WTC11 (cell line): ENCODE measurements at regions not wholly inside any gene's neighbourhood (a gene's known extent, or its start where the extent isn't known, plus 50 kb on each side); places are given as distances from the start of the nearest gene placed in this dataset.

Experiments
- ATAC-seq: fragments of 200-7000 bp; cut with Tn5 transposase; 2 replicates; pipeline ENCODE4 v1.10.0; 2021; ENCODE audit warnings: mild to moderate bottlenecking, moderate library complexity
- CTCF ChIA-PET: fragments of 300-600 bp; sonication (Branson Sonifier 250); formaldehyde crosslinking; loops from one replicate; lab custom pipeline; 2021; ENCODE audit warnings: antibody characterized with exemption; lab: Charles Lee
- POLR2A ChIA-PET: fragments of 350-600 bp; sonication (Branson Sonifier 250); formaldehyde crosslinking; loops from one replicate; lab custom pipeline; 2021; ENCODE audit warnings: antibody characterized with exemption; lab: Charles Lee
- DNase-seq: peaks from one replicate; pipeline ENCODE4 v3.0.0; 2021; ENCODE audit warnings: low spot score
- H3K27ac Mint-ChIP-seq: 2 replicates; pipeline ENCODE4 v1.8.0; 2021; ENCODE audit warnings: mixed read lengths
- H3K27me3 Mint-ChIP-seq: 2 replicates; pipeline ENCODE4 v1.8.0; 2021; ENCODE audit warnings: low read depth, mild to moderate bottlenecking, moderate library complexity, mixed read lengths
- H3K36me3 Mint-ChIP-seq: 2 replicates; pipeline ENCODE4 v1.8.0; 2021; ENCODE audit warnings: mixed read lengths
- H3K4me1 Mint-ChIP-seq: 2 replicates; pipeline ENCODE4 v1.8.0; 2022; ENCODE audit warnings: mixed read lengths
- H3K4me3 Mint-ChIP-seq: 2 replicates; pipeline ENCODE4 v1.8.0; 2021; ENCODE audit warnings: mild to moderate bottlenecking, moderate library complexity, mixed read lengths
- H3K9me3 Mint-ChIP-seq: 2 replicates; pipeline ENCODE4 v1.8.0; 2021; ENCODE audit warnings: mixed read lengths
- ARID4B ChIP-seq: sonication (generic); formaldehyde crosslinking; IDR thresholded peaks from 2 replicates; pipeline ENCODE4 v1.8.0; 2023; ENCODE audit warnings: missing genetic modification reagents, mild to moderate bottlenecking, borderline replicate concordance
- ATF1 ChIP-seq: sonication (generic); formaldehyde crosslinking; IDR thresholded peaks from 2 replicates; pipeline ENCODE4 v1.8.1; 2023; ENCODE audit warnings: mild to moderate bottlenecking, moderate library complexity, missing genetic modification reagents
- CBFB ChIP-seq: sonication (generic); formaldehyde crosslinking; IDR thresholded peaks from 2 replicates; pipeline ENCODE4 v1.8.1; 2022; ENCODE audit warnings: mild to moderate bottlenecking, low read depth, missing genetic modification reagents
- E2F5 ChIP-seq: sonication (generic); formaldehyde crosslinking; IDR thresholded peaks from 2 replicates; pipeline ENCODE4 v1.8.1; 2022; ENCODE audit warnings: mild to moderate bottlenecking, moderate library complexity, missing genetic modification reagents
- ELF4 ChIP-seq: sonication (generic); formaldehyde crosslinking; IDR thresholded peaks from 2 replicates; pipeline ENCODE4 v1.8.1; 2022; ENCODE audit warnings: low read depth, mild to moderate bottlenecking, moderate library complexity, missing genetic modification reagents
- ETV6 ChIP-seq: sonication (generic); formaldehyde crosslinking; IDR thresholded peaks from 2 replicates; pipeline ENCODE4 v1.8.1; 2022; ENCODE audit warnings: mild to moderate bottlenecking, missing genetic modification reagents
- GABPB1 ChIP-seq: sonication (generic); formaldehyde crosslinking; IDR thresholded peaks from 2 replicates; pipeline ENCODE4 v1.8.1; 2023; ENCODE audit warnings: mild to moderate bottlenecking, missing genetic modification reagents
- GRHL2 ChIP-seq: fragments of 250-450 bp; sonication (Bioruptor Pico); IDR thresholded peaks from 2 replicates; pipeline ENCODE4 v1.8.0; 2022; ENCODE audit warnings: mild to moderate bottlenecking, moderate library complexity; ENCODE audit not compliant: insufficient replicate concordance, severe bottlenecking
- IRF1 ChIP-seq: sonication (generic); formaldehyde crosslinking; IDR thresholded peaks from 2 replicates; pipeline ENCODE4 v1.8.0; 2023; ENCODE audit warnings: missing genetic modification reagents
- JUN ChIP-seq: sonication (generic); formaldehyde crosslinking; IDR thresholded peaks from 2 replicates; pipeline ENCODE4 v1.8.0; 2023; ENCODE audit warnings: mild to moderate bottlenecking, missing genetic modification reagents
- NR1H2 ChIP-seq: sonication (generic); formaldehyde crosslinking; IDR thresholded peaks from 2 replicates; pipeline ENCODE4 v1.9.0; 2021; ENCODE audit warnings: mild to moderate bottlenecking, moderate library complexity, missing genetic modification reagents
- NR2C2 ChIP-seq: sonication (generic); formaldehyde crosslinking; IDR thresholded peaks from 2 replicates; pipeline ENCODE4 v1.8.0; 2022; ENCODE audit warnings: mild to moderate bottlenecking, missing genetic modification reagents
- NR3C1 ChIP-seq: sonication (generic); formaldehyde crosslinking; conservative IDR thresholded peaks from 2 replicates; pipeline ENCODE4 v1.8.1; 2023; ENCODE audit warnings: low read depth, mild to moderate bottlenecking, missing genetic modification reagents
- PREB ChIP-seq: sonication (generic); formaldehyde crosslinking; IDR thresholded peaks from 2 replicates; pipeline ENCODE4 v1.8.1; 2022; ENCODE audit warnings: mild to moderate bottlenecking, missing genetic modification reagents, moderate library complexity, borderline replicate concordance
- SMAD3 ChIP-seq: sonication (generic); formaldehyde crosslinking; IDR thresholded peaks from 2 replicates; pipeline ENCODE4 v1.8.0; 2022; ENCODE audit warnings: missing genetic modification reagents, mild to moderate bottlenecking, borderline replicate concordance
- SP1 ChIP-seq: sonication (generic); formaldehyde crosslinking; conservative IDR thresholded peaks from 2 replicates; pipeline ENCODE4 v1.8.1; 2022; ENCODE audit warnings: missing genetic modification reagents
- TEAD1 ChIP-seq: sonication (generic); formaldehyde crosslinking; IDR thresholded peaks from 2 replicates; pipeline ENCODE4 v1.8.0; 2022; ENCODE audit warnings: mild to moderate bottlenecking, missing genetic modification reagents
- ZNF281 ChIP-seq: sonication (generic); formaldehyde crosslinking; IDR thresholded peaks from 2 replicates; pipeline ENCODE4 v1.8.0; 2023; ENCODE audit warnings: mild to moderate bottlenecking, missing genetic modification reagents
- ZNF425 ChIP-seq: fragments of 250-450 bp; sonication (Bioruptor Pico); conservative IDR thresholded peaks from 2 replicates; pipeline ENCODE4 v1.9.0; 2021; ENCODE audit warnings: mild to moderate bottlenecking
- ZNF532 ChIP-seq: fragments of 250-450 bp; sonication (Bioruptor Pico); IDR thresholded peaks from 2 replicates; pipeline ENCODE4 v1.9.0; 2021; ENCODE audit warnings: mild to moderate bottlenecking, borderline replicate concordance

GRCh38 chr14:45679853-45680252, 426.9 kb upstream of the MIS18BP1 start (continued):
- TF ChIP-seq ZNF281 (CRISPR knock-in tag) (no peak), CBFB (CRISPR knock-in tag) (no peak), IRF1 (CRISPR knock-in tag) (no peak), ZNF425 (no peak), TEAD1 (no peak), SMAD3 (CRISPR knock-in tag) (no peak), JUN (CRISPR knock-in tag) (no peak), ZNF532 (no peak), ARID4B (CRISPR knock-in tag) (no peak), ATF1 (CRISPR knock-in tag) (no peak), ETV6 (CRISPR knock-in tag) (no peak), NR1H2 (CRISPR knock-in tag) (no peak)

- DNase-seq (no peak), ATAC-seq (no peak)
- ChIA-PET POLR2A (no interaction called here), CTCF (no interaction called here)
- Mint-ChIP-seq H3K27ac (no peak overlapping the region), H3K9me3 (peaks cover 29% of the 10 kb centered on the region), H3K4me3 (no peak overlapping the region), H3K4me1 (no peaks in the 10 kb centered on the region), H3K27me3 (no peaks in the 10 kb centered on the region), H3K36me3 (no peaks in the 10 kb centered on the region)
- TF ChIP-seq E2F5 (CRISPR knock-in tag) (no peak), NR3C1 (CRISPR knock-in tag) (no peak), GRHL2 (CRISPR knock-in tag) (no peak), GABPB1 (CRISPR knock-in tag) (no peak), PREB (no peak), ELF4 (CRISPR knock-in tag) (no peak), NR2C2 (CRISPR knock-in tag) (no peak), SP1 (CRISPR knock-in tag) (no peak)
Measured at GRCh38 chr14:45678163-45678562, 425.2 kb upstream of the MIS18BP1 start.
